ENCODE measurements at regions not wholly inside any gene's neighbourhood (a gene's known extent, or its start where the extent isn't known, plus 50 kb on each side); places are given as distances from the start of the nearest gene placed in this dataset.

GRCh38 chr12:92362126-92362525 lies 216.5 kb upstream of the BTG1 start:
- Mint-ChIP-seq H3K9me3 (no peaks in the 10 kb centered on the region), H3K4me1 (peaks cover 18% of the 10 kb centered on the region), H3K36me3 (ENCODE audit: low read depth) (no peaks in the 10 kb centered on the region), H3K4me3 (no peak overlapping the region), H3K27ac (no peak overlapping the region), H3K27me3 (ENCODE audit: insufficient read depth, low read depth, poor library complexity) (no peaks in the 10 kb centered on the region)
- Histone ChIP-seq H3K27ac (ENCODE audit: low read depth) (no peak overlapping the region), H3F3A (replicated peaks; ENCODE audit: low read depth) (no peaks in the 10 kb centered on the region), H3K27me3 (ENCODE audit: insufficient read depth) (no peaks in the 10 kb centered on the region), H3K9me2 (ENCODE audit: insufficient read depth) (no peaks in the 10 kb centered on the region), H3K4me2 (no peak overlapping the region), H4K20me1 (replicated peaks; ENCODE audit: insufficient read depth) (no peaks in the 10 kb centered on the region), H2AFZ (no peak overlapping the region), H3K4me3 (no peak overlapping the region), H3K36me3 (ENCODE audit: insufficient read depth) (no peaks in the 10 kb centered on the region), H3K4me1 (ENCODE audit: insufficient read depth) (peaks cover 10% of the 10 kb centered on the region; the same call in 1 of the 2 replicates), H3K79me2 (replicated peaks; ENCODE audit: insufficient read depth) (no peaks in the 10 kb centered on the region)
- no peak for TF ChIP-seq EZH2phosphoT487 (IDR thresholded peaks at IDR 0.05; ENCODE audit: unreplicated experiment)
- TF ChIP-seq JUNB (IDR thresholded peaks at IDR 0.05; ENCODE audit: unreplicated experiment), result no peak
- no peak for TF ChIP-seq CTCF (conservative IDR thresholded peaks at IDR 0.05; ENCODE audit: low read depth in 2 of 2)
- no peak for TF ChIP-seq CREB1 (CRISPR knock-in tag; IDR thresholded peaks at IDR 0.05; ENCODE audit: low read depth)
- no peak for TF ChIP-seq NANOG (IDR thresholded peaks at IDR 0.05; ENCODE audit: borderline replicate concordance)
- TF ChIP-seq ETS1 (IDR thresholded peaks at IDR 0.05), result no peak
- no peak for TF ChIP-seq ZNF331 (CRISPR knock-in tag; IDR thresholded peaks at IDR 0.05; ENCODE audit: low read depth)
- TF ChIP-seq STAT1 (IDR thresholded peaks at IDR 0.05; ENCODE audit: unreplicated experiment), result no peak
- TF ChIP-seq ZNF462 (CRISPR knock-in tag; IDR thresholded peaks at IDR 0.05), result no peak
- TF ChIP-seq POLR2AphosphoS5 (IDR thresholded peaks at IDR 0.05; ENCODE audit: low read depth), result no peak
- no peak for TF ChIP-seq ZNF114 (CRISPR knock-in tag; IDR thresholded peaks at IDR 0.05)
- no peak for TF ChIP-seq REST (IDR thresholded peaks at IDR 0.05; ENCODE audit: unreplicated experiment)
- TF ChIP-seq EZH2 (IDR thresholded peaks at IDR 0.05; ENCODE audit: low read depth, unreplicated experiment), result no peak
- DNase-seq (ENCODE audit: low spot score) (no peak), ATAC-seq (no peak)

Measured in GM23338 (cell line).